CD4-positive, alpha-beta T cell (primary cell): ENCODE measurements at regions not wholly inside any gene's neighbourhood (a gene's known extent, or its start where the extent isn't known, plus 50 kb on each side); places are given as distances from the start of the nearest gene placed in this dataset.
"Not testable (repeated sequence)": the region's sequence is repeated elsewhere in the genome, so short reads cannot be mapped to it uniquely, and the experiment has no call there.

Source experiments
- ATAC-seq: fragments of 200-7000 bp; cut with Tn5 transposase; one replicate; pipeline ENCODE4 v1.10.0; 2022; ENCODE audit warnings: mild to moderate bottlenecking; ENCODE audit not compliant: poor library complexity
- CTCF ChIA-PET: fragments of 350-600 bp; sonication (Branson Sonifier 250); formaldehyde crosslinking; loops from one replicate; lab custom pipeline; 2021; ENCODE audit warnings: antibody characterized with exemption, inconsistent platforms; lab: Charles Lee
- POLR2A ChIA-PET: fragments of 350-600 bp; sonication (Branson Sonifier 250); formaldehyde crosslinking; loops from one replicate; lab custom pipeline; 2021; ENCODE audit warnings: antibody characterized with exemption, inconsistent platforms; lab: Charles Lee
- DNase-seq, 14 experiments: peaks; one replicate each; pipeline ENCODE4 v3.0.0-alpha.2; 2013 to 2020; ENCODE audit warnings: mixed read lengths in 2 of 14
- H3K27ac ChIP-seq, 2 donors: one replicate each; pipeline versions ENCODE4 v1.5.1 to v1.7.0; 2013; ENCODE audit warnings: low read length in 2 of 2, low read depth in 1 of 2, mild to moderate bottlenecking in 1 of 2
- H3K27me3 ChIP-seq, 2 experiments: 1 replicate in 1 of 2; 2 replicates in 1 of 2; pipeline versions ENCODE4 v1.6.1 to v1.7.0; 2013; ENCODE audit warnings: low read length in 2 of 2, control low read depth in 1 of 2, mild to moderate bottlenecking in 1 of 2, moderate library complexity in 1 of 2; ENCODE audit not compliant: insufficient read depth in 2 of 2, control insufficient read depth in 1 of 2
- H3K36me3 ChIP-seq: one replicate; pipeline ENCODE4 v1.6.1; 2013; ENCODE audit warnings: low read length, control low read depth; ENCODE audit not compliant: insufficient read depth
- H3K4me1 ChIP-seq: one replicate; pipeline ENCODE4 v1.6.1; 2013; ENCODE audit warnings: low read length, control low read depth; ENCODE audit not compliant: insufficient read depth
- H3K4me3 ChIP-seq: one replicate; pipeline ENCODE4 v1.5.1; 2013; ENCODE audit warnings: mild to moderate bottlenecking, low read length, moderate library complexity
- H3K9me3 ChIP-seq, 2 experiments: 1 replicate in 1 of 2; 2 replicates in 1 of 2; pipeline versions ENCODE4 v1.6.1 to v1.7.0; 2013; ENCODE audit warnings: low read length in 2 of 2, mild to moderate bottlenecking in 2 of 2, control low read depth in 1 of 2, moderate library complexity in 1 of 2; ENCODE audit not compliant: control insufficient read depth in 1 of 2, insufficient read depth in 1 of 2
- H3K27ac Mint-ChIP-seq: one replicate; pipeline ENCODE4 v1.8.0; 2020; ENCODE audit warnings: mixed read lengths
- H3K27me3 Mint-ChIP-seq: one replicate; pipeline ENCODE4 v1.8.0; 2021; ENCODE audit warnings: mixed read lengths
- H3K36me3 Mint-ChIP-seq: one replicate; pipeline ENCODE4 v1.8.0; 2021; ENCODE audit warnings: low read depth, mixed read lengths
- H3K4me1 Mint-ChIP-seq: one replicate; pipeline ENCODE4 v1.8.0; 2021; ENCODE audit warnings: low read depth, mixed read lengths
- H3K4me3 Mint-ChIP-seq: one replicate; pipeline ENCODE4 v1.8.0; 2020; ENCODE audit warnings: mild to moderate bottlenecking, mixed read lengths
- H3K9me3 Mint-ChIP-seq: one replicate; pipeline ENCODE4 v1.8.0; 2020; ENCODE audit warnings: mixed read lengths
- intact Hi-C, 2 experiments: fragments of 100-400 bp; cut with DNase I in 1 of 2; cut with micrococcal nuclease in 1 of 2; formaldehyde crosslinking; loops; one replicate each; pipeline versions ENCODE4 v1.15.1 to v1.9.0; 2023 to 2025; cut with DNase I, micrococcal nuclease
- TF ChIP-seq, protein P1 (sequence below): fragments of 200-600 bp; IDR thresholded peaks from one replicate; pipeline ENCODE4 v1.8.0; 2022; ENCODE audit warnings: antibody characterized with exemption, mild to moderate bottlenecking

DNA sequence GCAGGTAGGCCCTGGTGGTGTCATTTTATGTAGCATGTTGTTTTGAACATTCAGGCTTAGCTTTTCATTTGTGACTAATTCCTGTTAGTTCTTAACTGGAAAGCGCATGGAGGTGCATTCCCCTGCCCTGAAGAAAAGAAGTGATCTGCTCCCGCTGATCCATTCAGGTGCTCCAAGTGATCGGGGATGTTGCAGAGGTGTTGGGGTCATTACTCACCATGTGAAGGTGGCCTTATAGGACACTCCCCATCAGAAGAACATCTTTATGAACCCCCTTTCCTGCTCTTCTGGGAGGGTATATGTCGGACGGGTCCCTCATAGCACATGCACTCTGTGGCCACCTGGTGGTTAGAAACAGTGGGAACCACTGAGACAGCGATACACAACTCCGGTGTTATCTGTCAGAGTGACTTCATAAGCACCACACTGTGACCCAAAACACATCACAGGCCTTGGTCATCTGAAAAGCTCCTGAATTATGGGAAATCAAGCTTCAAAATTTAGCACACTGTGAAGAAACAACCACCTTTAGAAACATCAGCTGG lies 172.5 kb upstream of the NOTCH2NLA start:
- H3K36me3 ChIP-seq, H3K9me3 ChIP-seq, CTCF ChIA-PET, H3K4me3 ChIP-seq, H3K27me3 ChIP-seq, POLR2A ChIA-PET, H3K27me3 Mint-ChIP-seq, H3K27ac ChIP-seq, H3K9me3 Mint-ChIP-seq, H3K36me3 Mint-ChIP-seq, intact Hi-C loops: not testable (repeated sequence)
- TF ChIP-seq, protein P1, sequence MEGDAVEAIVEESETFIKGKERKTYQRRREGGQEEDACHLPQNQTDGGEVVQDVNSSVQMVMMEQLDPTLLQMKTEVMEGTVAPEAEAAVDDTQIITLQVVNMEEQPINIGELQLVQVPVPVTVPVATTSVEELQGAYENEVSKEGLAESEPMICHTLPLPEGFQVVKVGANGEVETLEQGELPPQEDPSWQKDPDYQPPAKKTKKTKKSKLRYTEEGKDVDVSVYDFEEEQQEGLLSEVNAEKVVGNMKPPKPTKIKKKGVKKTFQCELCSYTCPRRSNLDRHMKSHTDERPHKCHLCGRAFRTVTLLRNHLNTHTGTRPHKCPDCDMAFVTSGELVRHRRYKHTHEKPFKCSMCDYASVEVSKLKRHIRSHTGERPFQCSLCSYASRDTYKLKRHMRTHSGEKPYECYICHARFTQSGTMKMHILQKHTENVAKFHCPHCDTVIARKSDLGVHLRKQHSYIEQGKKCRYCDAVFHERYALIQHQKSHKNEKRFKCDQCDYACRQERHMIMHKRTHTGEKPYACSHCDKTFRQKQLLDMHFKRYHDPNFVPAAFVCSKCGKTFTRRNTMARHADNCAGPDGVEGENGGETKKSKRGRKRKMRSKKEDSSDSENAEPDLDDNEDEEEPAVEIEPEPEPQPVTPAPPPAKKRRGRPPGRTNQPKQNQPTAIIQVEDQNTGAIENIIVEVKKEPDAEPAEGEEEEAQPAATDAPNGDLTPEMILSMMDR, result peak; percentile 64
- peak in 4 of 14 experiments; percentile 14 to 62 (median 56) for DNase-seq
- peaks cover 22% of the 10 kb centered on the region for H3K4me1 ChIP-seq
- H3K27ac Mint-ChIP-seq, result peak overlapping the region; percentile 84
- peaks cover 30% of the 10 kb centered on the region for H3K4me1 Mint-ChIP-seq
- peak; percentile 70 for ATAC-seq
- H3K4me3 Mint-ChIP-seq, result peak overlapping the region; percentile 75

DNA sequence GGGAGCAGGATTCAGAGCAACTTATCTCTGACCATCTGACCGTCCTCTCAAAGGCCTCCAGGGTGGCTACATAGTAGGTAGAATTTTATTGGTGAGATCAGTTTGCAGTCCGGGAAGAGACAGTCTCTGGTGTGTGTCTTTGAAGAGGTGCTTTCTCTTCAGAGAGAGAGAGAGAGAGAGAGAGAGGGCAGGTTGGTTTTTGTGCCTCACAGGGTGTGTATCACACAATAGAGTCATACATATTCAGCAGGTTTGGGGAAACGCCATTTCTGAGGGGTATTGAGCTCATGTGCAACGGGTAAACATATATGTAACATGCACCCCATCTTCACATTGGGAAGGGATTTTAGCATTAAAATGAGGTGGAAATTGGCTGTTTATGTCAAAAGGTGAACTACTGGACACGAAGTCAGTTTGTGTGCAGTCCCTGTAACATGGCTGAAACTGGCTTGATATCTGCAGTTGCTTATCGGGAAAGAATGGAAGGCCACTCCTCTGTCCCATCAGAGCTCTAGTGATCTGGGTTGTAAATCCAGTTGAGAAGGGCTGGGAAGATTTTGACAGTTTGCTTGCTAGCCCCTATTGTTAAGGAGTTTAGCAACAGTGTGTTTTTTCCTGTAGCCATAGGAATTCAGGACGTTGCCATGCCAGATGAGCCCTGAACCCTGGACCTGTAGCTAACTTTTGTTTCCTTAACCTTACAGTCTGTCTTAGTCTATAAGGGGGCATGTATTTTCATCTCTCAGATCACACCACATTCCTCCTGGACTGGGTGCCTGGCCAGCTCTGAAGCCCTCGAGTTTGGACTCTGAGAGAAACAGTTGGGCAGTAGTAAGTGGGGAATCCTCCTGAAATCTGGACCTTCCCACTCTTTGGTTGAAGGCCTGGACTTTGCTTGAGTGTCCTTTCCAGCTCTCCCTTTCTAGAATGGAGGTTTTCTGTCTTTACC lies 171.6 kb upstream of the NOTCH2NLA start:
- intact Hi-C loops, ATAC-seq, H3K27me3 Mint-ChIP-seq, H3K36me3 ChIP-seq, H3K4me3 ChIP-seq, H3K27me3 ChIP-seq, H3K36me3 Mint-ChIP-seq, H3K9me3 ChIP-seq, H3K9me3 Mint-ChIP-seq, CTCF ChIA-PET, POLR2A ChIA-PET: not testable (repeated sequence)
- Histone ChIP-seq H3K4me1 (peaks cover 22% of the 10 kb centered on the region), H3K27ac (peak overlapping the region in 1 of 2 donors; percentile 48)
- Mint-ChIP-seq H3K27ac (peak overlapping the region; percentile 84), H3K4me3 (peak overlapping the region; percentile 36), H3K4me1 (peaks cover 30% of the 10 kb centered on the region)
- DNase-seq, result peak in 3 of 14 experiments; percentile 14 to 59 (median 18)

DNA sequence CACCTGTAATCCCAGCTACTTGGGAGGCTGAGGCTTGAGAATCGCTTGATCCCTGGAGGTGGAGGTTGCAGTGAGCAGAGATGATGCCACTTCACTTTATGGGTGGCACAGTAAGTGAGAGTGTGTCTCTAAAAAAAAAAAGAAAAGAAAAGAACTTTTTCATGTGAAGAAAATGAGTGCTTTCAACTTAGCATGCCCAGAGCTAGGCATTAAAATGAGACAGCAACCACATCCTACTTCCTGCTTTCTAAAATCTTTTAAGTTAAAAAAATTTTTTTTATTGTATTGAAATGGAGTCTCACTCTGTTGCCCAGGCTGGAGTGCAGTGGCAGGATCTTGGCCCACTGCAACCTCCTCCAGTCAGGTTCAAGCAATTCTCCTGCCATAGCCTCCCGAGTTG lies 170.4 kb upstream of the NOTCH2NLA start:
- intact Hi-C loops, result not testable (repeated sequence)
- DNase-seq, result peak in 3 of 14 experiments; percentile 15 to 71 (median 30)

DNA sequence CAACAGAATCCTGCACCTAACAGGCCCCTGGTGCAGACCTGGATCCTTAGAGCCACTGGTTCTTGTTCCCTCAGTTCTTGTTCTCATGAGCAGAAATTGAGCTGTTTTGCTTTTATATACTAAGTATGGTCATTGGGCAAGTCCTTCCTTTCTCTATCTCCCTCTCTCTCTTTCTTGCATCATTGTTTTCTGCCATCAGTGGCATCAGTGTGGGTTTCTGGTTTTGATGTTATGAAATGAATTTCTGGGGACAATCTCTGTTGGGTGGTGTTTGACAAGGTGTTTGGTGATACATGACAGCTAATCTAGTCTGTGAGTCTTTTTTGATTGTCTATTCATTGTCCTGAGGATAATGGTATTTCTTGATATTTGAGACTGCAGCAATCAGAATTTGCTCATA lies 168.0 kb upstream of the NOTCH2NLA start:
- intact Hi-C loops, H3K27me3 Mint-ChIP-seq, H3K9me3 ChIP-seq, H3K36me3 Mint-ChIP-seq, H3K36me3 ChIP-seq, H3K27ac ChIP-seq, POLR2A ChIA-PET, H3K27ac Mint-ChIP-seq, H3K4me3 ChIP-seq, DNase-seq, H3K27me3 ChIP-seq, CTCF ChIA-PET, ATAC-seq, H3K4me3 Mint-ChIP-seq, H3K9me3 Mint-ChIP-seq: not testable (repeated sequence)
- H3K4me1 ChIP-seq, result peaks cover 22% of the 10 kb centered on the region
- H3K4me1 Mint-ChIP-seq, result peaks cover 31% of the 10 kb centered on the region

More for the DNA sequence above, 170.4 kb upstream of the NOTCH2NLA start:
- H3K36me3 Mint-ChIP-seq, H3K4me3 Mint-ChIP-seq, H3K9me3 ChIP-seq, H3K27me3 ChIP-seq, H3K27ac ChIP-seq, H3K4me3 ChIP-seq, H3K27me3 Mint-ChIP-seq, H3K36me3 ChIP-seq, H3K9me3 Mint-ChIP-seq, CTCF ChIA-PET: not testable (repeated sequence)
- Mint-ChIP-seq H3K4me1 (peaks cover 30% of the 10 kb centered on the region), H3K27ac (peak overlapping the region; percentile 80)
- ATAC-seq, result peak; percentile 82
- H3K4me1 ChIP-seq, result peaks cover 22% of the 10 kb centered on the region
- POLR2A ChIA-PET, result interaction anchor here (0.6 to 1.2 kb wide), 2 partner anchors 12 to 22 kb away, joined by 3 to 5 read pairs; no protein-coding TSS in a partner anchor

DNA sequence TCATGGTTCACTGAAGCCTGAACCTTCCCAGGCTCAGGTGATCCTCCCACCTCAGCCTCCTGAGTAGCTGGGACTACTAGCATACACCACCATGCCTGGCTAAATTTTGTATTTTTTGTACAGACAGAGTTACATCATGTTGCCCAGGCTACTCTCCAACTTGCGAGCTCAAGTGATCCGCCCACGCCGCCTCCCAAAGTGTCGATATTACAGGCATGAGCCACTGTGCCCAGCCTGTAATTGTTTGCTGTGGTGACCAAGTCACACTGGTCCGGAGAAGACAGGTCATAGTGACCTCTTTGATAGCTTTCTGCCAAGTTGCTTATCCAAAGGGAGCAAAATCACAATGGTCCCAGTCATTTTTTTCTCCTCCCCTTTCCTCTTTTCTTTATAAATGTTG lies 167.4 kb upstream of the NOTCH2NLA start:
- H3K27me3 Mint-ChIP-seq, intact Hi-C loops, H3K36me3 Mint-ChIP-seq, H3K9me3 Mint-ChIP-seq, ATAC-seq, CTCF ChIA-PET, H3K9me3 ChIP-seq, H3K36me3 ChIP-seq, H3K27ac ChIP-seq, H3K27me3 ChIP-seq, H3K4me3 Mint-ChIP-seq, POLR2A ChIA-PET, H3K27ac Mint-ChIP-seq, H3K4me3 ChIP-seq, DNase-seq: not testable (repeated sequence)
- H3K4me1 ChIP-seq, result peaks cover 17% of the 10 kb centered on the region
- H3K4me1 Mint-ChIP-seq, result peaks cover 25% of the 10 kb centered on the region

DNA sequence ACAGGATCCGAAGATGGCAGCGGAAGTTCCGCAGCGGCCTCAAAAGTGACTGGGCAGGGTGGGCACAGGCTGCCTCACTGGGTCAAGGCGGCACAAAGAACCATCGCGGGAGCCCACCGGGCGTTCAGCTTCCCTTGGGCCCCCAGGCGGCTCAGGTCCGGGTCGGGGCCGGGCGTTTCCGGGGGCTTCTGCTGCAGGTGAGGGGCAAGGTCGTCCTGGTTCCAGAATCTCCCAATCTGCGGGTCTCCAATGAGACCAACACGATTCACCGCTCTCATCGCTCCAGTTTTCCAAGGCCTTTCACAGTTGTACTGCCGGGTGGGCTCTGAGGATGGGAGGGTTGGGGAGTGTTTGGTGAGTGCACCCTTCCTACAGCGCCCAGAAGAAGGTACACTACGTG lies 165.0 kb upstream of the NOTCH2NLA start:
- H3K4me3 ChIP-seq, H3K4me1 Mint-ChIP-seq, H3K9me3 ChIP-seq, POLR2A ChIA-PET, H3K9me3 Mint-ChIP-seq, ATAC-seq, H3K27me3 Mint-ChIP-seq, intact Hi-C loops, H3K27ac ChIP-seq, H3K27me3 ChIP-seq, H3K27ac Mint-ChIP-seq, CTCF ChIA-PET, H3K4me3 Mint-ChIP-seq, H3K36me3 Mint-ChIP-seq, H3K4me1 ChIP-seq, H3K36me3 ChIP-seq: not testable (repeated sequence)
- DNase-seq, result peak in 1 of 14 experiments; percentile 1
